Astrocyte (in vitro differentiated cells and primary cell): ENCODE measurements at regions not wholly inside any gene's neighbourhood (a gene's known extent, or its start where the extent isn't known, plus 50 kb on each side); places are given as distances from the start of the nearest gene placed in this dataset.

ENCODE experiments used
- DNase-seq: peaks from one replicate; pipeline ENCODE4 v3.0.0-alpha.2; 2010; ENCODE audit warnings: low read depth
- FAIRE-seq: peaks from 2 replicates; lab custom pipeline; 2011; peaks lifted over from hg19 to GRCh38; lab: Jason Lieb, UNC
- H2AFZ ChIP-seq: 2 replicates; pipeline ENCODE4 v1.6.0; 2012; ENCODE audit warnings: low read depth, low read length, inconsistent platforms
- H3K27ac ChIP-seq: 2 replicates; pipeline ENCODE4 v1.5.1; 2011; ENCODE audit warnings: low read depth, low read length, inconsistent platforms
- H3K27me3 ChIP-seq: 2 replicates; pipeline ENCODE4 v1.6.0; 2011; ENCODE audit warnings: low read length, inconsistent platforms; ENCODE audit not compliant: insufficient read depth
- H3K36me3 ChIP-seq: 2 replicates; pipeline ENCODE4 v1.5.1; 2011; ENCODE audit warnings: low read length, inconsistent platforms; ENCODE audit not compliant: insufficient read depth
- H3K4me1 ChIP-seq: 2 replicates; pipeline ENCODE4 v1.5.1; 2011; ENCODE audit warnings: low read length, inconsistent platforms; ENCODE audit not compliant: insufficient read depth
- H3K4me2 ChIP-seq: 2 replicates; pipeline ENCODE4 v1.6.0; 2012; ENCODE audit warnings: low read length, inconsistent platforms
- H3K4me3 ChIP-seq: 2 replicates; pipeline ENCODE4 v1.5.1; 2011; ENCODE audit warnings: low read depth, mild to moderate bottlenecking, low read length, inconsistent platforms; ENCODE audit not compliant: insufficient read depth
- H3K79me2 ChIP-seq: 2 replicates; pipeline ENCODE4 v1.6.0; 2012; ENCODE audit warnings: mild to moderate bottlenecking, low read length, inconsistent platforms; ENCODE audit not compliant: insufficient read depth
- H3K9ac ChIP-seq: 2 replicates; pipeline ENCODE4 v1.6.0; 2012; ENCODE audit warnings: mild to moderate bottlenecking, low read length, inconsistent platforms
- H3K9me3 ChIP-seq: 2 replicates; pipeline ENCODE4 v1.5.1; 2012; ENCODE audit warnings: low read depth, mild to moderate bottlenecking, low read length, inconsistent platforms; ENCODE audit not compliant: insufficient read depth
- H4K20me1 ChIP-seq: 2 replicates; pipeline ENCODE4 v1.6.0; 2012; ENCODE audit warnings: low read length, inconsistent platforms; ENCODE audit not compliant: insufficient read depth
- H3K27ac Mint-ChIP-seq: one replicate; pipeline ENCODE4 v1.8.0; 2021; ENCODE audit warnings: mild to moderate bottlenecking, mixed read lengths; ENCODE audit not compliant: unreplicated experiment
- H3K27me3 Mint-ChIP-seq: one replicate; pipeline ENCODE4 v1.8.0; 2021; ENCODE audit warnings: low read depth, mixed read lengths; ENCODE audit not compliant: unreplicated experiment
- H3K36me3 Mint-ChIP-seq: one replicate; pipeline ENCODE4 v1.8.0; 2021; ENCODE audit warnings: low read depth, mixed read lengths; ENCODE audit not compliant: unreplicated experiment
- H3K4me1 Mint-ChIP-seq: one replicate; pipeline ENCODE4 v1.8.0; 2021; ENCODE audit warnings: low read depth, mixed read lengths; ENCODE audit not compliant: unreplicated experiment
- H3K4me3 Mint-ChIP-seq: one replicate; pipeline ENCODE4 v1.8.0; 2021; ENCODE audit warnings: mild to moderate bottlenecking, moderate library complexity, mixed read lengths; ENCODE audit not compliant: unreplicated experiment
- H3K9me3 Mint-ChIP-seq: one replicate; pipeline ENCODE4 v1.8.0; 2021; ENCODE audit warnings: mild to moderate bottlenecking, mixed read lengths; ENCODE audit not compliant: unreplicated experiment
- EZH2 ChIP-seq: IDR thresholded peaks from 2 replicates; pipeline ENCODE4 v1.6.1; 2012; ENCODE audit warnings: mild to moderate bottlenecking, low read length, inconsistent platforms; ENCODE audit not compliant: insufficient read depth
- TF ChIP-seq, protein P1 (sequence below): IDR thresholded peaks from 2 replicates; pipeline ENCODE4 v1.5.1; 2011; ENCODE audit warnings: low read depth, mild to moderate bottlenecking, inconsistent platforms, low read length, moderate library complexity; ENCODE audit not compliant: insufficient read depth

DNA sequence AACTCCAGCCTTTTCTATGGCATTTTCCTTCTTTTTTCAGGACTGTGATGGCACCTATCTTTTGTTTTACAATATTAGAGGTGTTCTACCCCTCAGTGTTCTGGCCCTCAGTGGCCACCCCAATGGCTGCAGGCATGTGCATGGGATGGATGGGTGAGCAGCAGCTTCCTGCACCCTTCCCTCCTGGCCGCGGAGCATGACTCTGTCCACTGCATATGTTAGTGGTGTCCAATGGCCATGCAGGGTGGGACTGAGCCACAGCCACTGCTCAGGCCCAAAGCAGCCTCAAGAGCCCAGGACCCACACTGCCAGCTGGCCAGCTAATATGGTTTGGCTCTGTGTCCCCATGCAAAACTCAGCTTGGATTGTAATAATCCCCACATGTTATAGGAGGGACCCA, 1032.3 kb upstream of the FBXO33 start:
- Histone ChIP-seq H2AFZ (no peak overlapping the region), H3K4me1 (no peaks in the 10 kb centered on the region), H3K9ac (no peak overlapping the region), H4K20me1 (no peaks in the 10 kb centered on the region), H3K27ac (no peak overlapping the region), H3K79me2 (no peaks in the 10 kb centered on the region), H3K9me3 (no peaks in the 10 kb centered on the region), H3K4me2 (no peak overlapping the region), H3K36me3 (no peaks in the 10 kb centered on the region), H3K4me3 (no peak overlapping the region), H3K27me3 (no peaks in the 10 kb centered on the region)
- DNase-seq = no peak
- Mint-ChIP-seq H3K36me3 (no peaks in the 10 kb centered on the region), H3K9me3 (peaks cover 9% of the 10 kb centered on the region), H3K27me3 (no peaks in the 10 kb centered on the region), H3K27ac (no peak overlapping the region), H3K4me3 (no peak overlapping the region), H3K4me1 (no peaks in the 10 kb centered on the region)
- no peak for FAIRE-seq
- no peak for TF ChIP-seq EZH2
- TF ChIP-seq, protein P1, sequence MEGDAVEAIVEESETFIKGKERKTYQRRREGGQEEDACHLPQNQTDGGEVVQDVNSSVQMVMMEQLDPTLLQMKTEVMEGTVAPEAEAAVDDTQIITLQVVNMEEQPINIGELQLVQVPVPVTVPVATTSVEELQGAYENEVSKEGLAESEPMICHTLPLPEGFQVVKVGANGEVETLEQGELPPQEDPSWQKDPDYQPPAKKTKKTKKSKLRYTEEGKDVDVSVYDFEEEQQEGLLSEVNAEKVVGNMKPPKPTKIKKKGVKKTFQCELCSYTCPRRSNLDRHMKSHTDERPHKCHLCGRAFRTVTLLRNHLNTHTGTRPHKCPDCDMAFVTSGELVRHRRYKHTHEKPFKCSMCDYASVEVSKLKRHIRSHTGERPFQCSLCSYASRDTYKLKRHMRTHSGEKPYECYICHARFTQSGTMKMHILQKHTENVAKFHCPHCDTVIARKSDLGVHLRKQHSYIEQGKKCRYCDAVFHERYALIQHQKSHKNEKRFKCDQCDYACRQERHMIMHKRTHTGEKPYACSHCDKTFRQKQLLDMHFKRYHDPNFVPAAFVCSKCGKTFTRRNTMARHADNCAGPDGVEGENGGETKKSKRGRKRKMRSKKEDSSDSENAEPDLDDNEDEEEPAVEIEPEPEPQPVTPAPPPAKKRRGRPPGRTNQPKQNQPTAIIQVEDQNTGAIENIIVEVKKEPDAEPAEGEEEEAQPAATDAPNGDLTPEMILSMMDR = no peak

DNA sequence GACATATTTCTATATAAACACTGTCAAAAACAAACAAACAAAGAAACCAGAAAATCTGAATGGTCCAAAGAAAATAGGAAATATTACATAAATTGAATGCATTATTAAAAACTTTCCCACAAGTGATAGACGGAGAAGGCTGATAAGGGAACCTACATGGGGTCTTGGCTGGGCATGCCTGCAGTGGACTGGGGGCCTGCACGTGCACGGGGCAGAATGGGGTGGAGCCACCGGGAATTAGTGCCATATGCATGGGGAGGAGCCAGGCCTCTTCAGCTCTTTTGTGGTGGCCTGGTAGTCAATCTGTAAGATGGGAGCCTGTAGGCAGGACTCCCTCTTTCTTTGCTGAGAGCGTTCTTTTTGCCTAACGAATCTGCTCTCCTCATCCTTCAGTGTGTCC, 1031.7 kb upstream of the FBXO33 start:
- DNase-seq (no peak), FAIRE-seq (no peak)
- Mint-ChIP-seq H3K27ac (no peak overlapping the region), H3K4me1 (no peaks in the 10 kb centered on the region), H3K36me3 (no peaks in the 10 kb centered on the region), H3K27me3 (no peaks in the 10 kb centered on the region), H3K4me3 (no peak overlapping the region), H3K9me3 (peaks cover 9% of the 10 kb centered on the region)
- Histone ChIP-seq H3K36me3 (no peaks in the 10 kb centered on the region), H3K27ac (no peak overlapping the region), H3K4me2 (no peak overlapping the region), H3K9ac (no peak overlapping the region), H3K4me1 (no peaks in the 10 kb centered on the region), H4K20me1 (no peaks in the 10 kb centered on the region), H2AFZ (no peak overlapping the region), H3K9me3 (no peaks in the 10 kb centered on the region), H3K4me3 (no peak overlapping the region), H3K27me3 (no peaks in the 10 kb centered on the region), H3K79me2 (no peaks in the 10 kb centered on the region)
- TF ChIP-seq, protein P1 = no peak
- TF ChIP-seq EZH2 = no peak

DNA sequence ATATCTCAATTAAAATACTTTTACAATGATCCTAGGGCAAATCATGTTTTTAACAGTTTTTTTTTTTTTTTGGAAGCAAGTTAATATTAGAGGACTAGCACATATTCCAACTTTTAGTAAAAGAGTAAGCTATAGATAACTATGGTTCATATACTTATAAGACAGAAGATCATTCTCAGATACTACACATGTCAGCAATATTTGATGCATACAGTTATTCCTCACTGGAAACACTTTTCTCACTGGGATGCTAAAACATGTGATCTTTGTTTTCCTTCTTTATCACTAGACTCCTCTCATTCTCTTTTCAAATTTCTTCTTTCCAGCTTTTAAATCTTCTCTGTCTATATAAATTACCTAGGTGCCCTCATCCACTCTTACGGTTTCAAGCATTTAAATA, 1020.4 kb upstream of the FBXO33 start:
- H3K4me3 Mint-ChIP-seq = no peak overlapping the region
- no peaks in the 10 kb centered on the region for H3K9me3 ChIP-seq
- no peak for FAIRE-seq

More for the DNA sequence above, 1020.4 kb upstream of the FBXO33 start:
- Histone ChIP-seq H2AFZ (no peak overlapping the region), H3K4me2 (no peak overlapping the region), H3K27me3 (no peaks in the 10 kb centered on the region), H4K20me1 (no peaks in the 10 kb centered on the region), H3K4me1 (no peaks in the 10 kb centered on the region), H3K36me3 (no peaks in the 10 kb centered on the region), H3K4me3 (no peak overlapping the region), H3K79me2 (no peaks in the 10 kb centered on the region), H3K27ac (no peak overlapping the region), H3K9ac (no peak overlapping the region)
- no peaks in the 10 kb centered on the region for H3K27me3 Mint-ChIP-seq
- no peaks in the 10 kb centered on the region for H3K9me3 Mint-ChIP-seq
- H3K4me1 Mint-ChIP-seq = no peaks in the 10 kb centered on the region
- no peak for TF ChIP-seq EZH2
- TF ChIP-seq, protein P1 = no peak
- no peak for DNase-seq
- no peak overlapping the region for H3K27ac Mint-ChIP-seq
- H3K36me3 Mint-ChIP-seq = no peaks in the 10 kb centered on the region
